Thyroid gland (tissue), 4 donors: ENCODE measurements at regions not wholly inside any gene's neighbourhood (a gene's known extent, or its start where the extent isn't known, plus 50 kb on each side); places are given as distances from the start of the nearest gene placed in this dataset.

Experiments used
- DNase-seq, 2 donors: peaks; one replicate each; pipeline ENCODE4 v3.0.0-alpha.2; 2019
- H3K27ac ChIP-seq, 3 donors: fragments of 200-600 bp; sonication (generic); 1 replicate in 2 of 3; 2 replicates in 1 of 3; pipeline ENCODE4 v1.5.1; 2016 to 2019; ENCODE audit warnings: mild to moderate bottlenecking in 1 of 3, moderate library complexity in 1 of 3
- H3K27me3 ChIP-seq: fragments of 200-600 bp; sonication (generic); one replicate; pipeline ENCODE4 v1.5.1; 2019
- H3K36me3 ChIP-seq, 2 donors: fragments of 200-600 bp; sonication (generic); one replicate each; pipeline ENCODE4 v1.5.1; 2016 to 2019
- H3K4me1 ChIP-seq, 2 donors: fragments of 200-600 bp; sonication (generic); one replicate each; pipeline ENCODE4 v1.5.1; 2017 to 2019
- H3K4me3 ChIP-seq, 3 donors: fragments of 200-600 bp; sonication (generic); replicated peaks in 1 of 3; 1 replicate in 2 of 3; 2 replicates in 1 of 3; pipeline ENCODE4 v1.5.1; 2016; ENCODE audit warnings: mild to moderate bottlenecking in 1 of 3
- H3K9me3 ChIP-seq: fragments of 200-600 bp; sonication (generic); one replicate; pipeline ENCODE4 v1.5.1; 2017
- CTCF ChIP-seq, 6 experiments: fragments of 200-600 bp in 3 of 6; fragments of 450-650 bp in 3 of 6; sonication (generic) in 3 of 6; IDR thresholded peaks; one replicate each; pipeline ENCODE4 v1.5.1; 2016 to 2019; ENCODE audit warnings: antibody characterized with exemption in 6 of 6, mild to moderate bottlenecking in 2 of 6, inconsistent platforms in 1 of 6, moderate library complexity in 1 of 6
- POLR2A ChIP-seq, 2 donors: fragments of 450-650 bp; IDR thresholded peaks; one replicate each; pipeline ENCODE4 v1.6.1; 2017; ENCODE audit warnings: antibody characterized with exemption in 2 of 2, mild to moderate bottlenecking in 2 of 2, moderate library complexity in 1 of 2
- WGBS, 2 donors: methylation state at CpG; one replicate each; pipeline ENCODE4 v1.1.5; 2017; 5-methylcytosine and 5-hydroxymethylcytosine counted together
- intact Hi-C: fragments of 100-400 bp; cut with DNase I; formaldehyde crosslinking; loops from one replicate; pipeline ENCODE4 v1.15.1; 2023

- Histone ChIP-seq H3K27ac (peak overlapping the region in 1 of 3 donors; percentile 21), H3K4me3 (no peak overlapping the region), H3K27me3 (no peaks in the 10 kb centered on the region), H3K9me3 (no peaks in the 10 kb centered on the region), H3K36me3 (no peaks in the 10 kb centered on the region), H3K4me1 (peaks cover 0 to 14% of the 10 kb centered on the region in 2 donors)
- TF ChIP-seq POLR2A (IDR thresholded peaks at IDR 0.05): no peak
- TF ChIP-seq CTCF (IDR thresholded peaks at IDR 0.05): no peak
- intact Hi-C loops: no loop called here
- WGBS, 2 donors: 79 to 81% methylated on average over 4 of the region's 4 CpGs
- no peak for DNase-seq
These were observed 837.3 kb upstream of the SOX9 start for GRCh38 chr17:71283486-71283885.

- H3K4me3 ChIP-seq: no peak overlapping the region
- 23 to 34% methylated on average over 7 of the region's 7 CpGs for WGBS, 2 donors
- H3K27ac ChIP-seq: peak overlapping the region in 2 of 3 donors; percentile 52 to 62
- H3K4me1 ChIP-seq: peaks cover 0 to 14% of the 10 kb centered on the region in 2 donors
- no peaks in the 10 kb centered on the region for H3K9me3 ChIP-seq
- TF ChIP-seq CTCF (IDR thresholded peaks at IDR 0.05): no peak
- no peak for TF ChIP-seq POLR2A (IDR thresholded peaks at IDR 0.05)
- intact Hi-C loops: no loop called here
- no peaks in the 10 kb centered on the region for H3K27me3 ChIP-seq
- DNase-seq: peak; percentile 69 to 71
- H3K36me3 ChIP-seq: no peaks in the 10 kb centered on the region
These were observed 836.6 kb upstream of the SOX9 start for GRCh38 chr17:71284032-71284755.

GRCh38 chr17:71286625-71287024 is 834.2 kb upstream of the SOX9 start:
- no peak overlapping the region for H3K4me3 ChIP-seq
- H3K27ac ChIP-seq: no peak overlapping the region
- no peak for TF ChIP-seq POLR2A (IDR thresholded peaks at IDR 0.05)
- TF ChIP-seq CTCF (IDR thresholded peaks at IDR 0.05): no peak
- no peaks in the 10 kb centered on the region for H3K9me3 ChIP-seq
- peaks cover 0 to 14% of the 10 kb centered on the region in 2 donors for H3K4me1 ChIP-seq
- 37 to 52% methylated on average over 7 of the region's 7 CpGs for WGBS, 2 donors
- no peaks in the 10 kb centered on the region for H3K36me3 ChIP-seq
- no peaks in the 10 kb centered on the region for H3K27me3 ChIP-seq
- DNase-seq: no peak
- intact Hi-C loops: no loop called here

GRCh38 chr17:71287071-71287823 is 833.6 kb upstream of the SOX9 start:
- intact Hi-C loops: no loop called here
- Histone ChIP-seq H3K36me3 (no peaks in the 10 kb centered on the region), H3K27me3 (no peaks in the 10 kb centered on the region), H3K27ac (peak overlapping the region in 1 of 3 donors; percentile 32), H3K4me3 (peak overlapping the region in 1 of 3 donors; percentile 3), H3K4me1 (peaks cover 0 to 14% of the 10 kb centered on the region in 2 donors), H3K9me3 (no peaks in the 10 kb centered on the region)
- TF ChIP-seq POLR2A (IDR thresholded peaks at IDR 0.05): no peak
- TF ChIP-seq CTCF (IDR thresholded peaks at IDR 0.05): no peak
- WGBS, 2 donors: 9 to 12% methylated on average over 17 of the region's 17 CpGs
- DNase-seq: peak; percentile 55 to 64

GRCh38 chr17:71292006-71292405 is 828.8 kb upstream of the SOX9 start:
- H3K4me3 ChIP-seq: no peak overlapping the region
- no peaks in the 10 kb centered on the region for H3K27me3 ChIP-seq
- WGBS, 2 donors: 76 to 80% methylated on average over 1 of the region's 1 CpG
- H3K9me3 ChIP-seq: no peaks in the 10 kb centered on the region
- no peaks in the 10 kb centered on the region for H3K36me3 ChIP-seq
- no peak for TF ChIP-seq CTCF (IDR thresholded peaks at IDR 0.05)
- no peak for TF ChIP-seq POLR2A (IDR thresholded peaks at IDR 0.05)
- peaks cover 0 to 7% of the 10 kb centered on the region in 2 donors for H3K4me1 ChIP-seq
- intact Hi-C loops: no loop called here
- H3K27ac ChIP-seq: no peak overlapping the region
- no peak for DNase-seq
